PC-9 (cell line): ENCODE measurements at regions not wholly inside any gene's neighbourhood (a gene's known extent, or its start where the extent isn't known, plus 50 kb on each side); places are given as distances from the start of the nearest gene placed in this dataset.

ENCODE experiments used
- EZH2 ChIP-seq: fragments of 200-600 bp; sonication (generic); IDR thresholded peaks from 2 replicates; pipeline ENCODE4 v1.8.0; 2017; ENCODE audit warnings: antibody characterized with exemption, low read depth
- TF ChIP-seq, protein P1 (sequence below): fragments of 200-600 bp; sonication (generic); conservative IDR thresholded peaks from 2 replicates; pipeline ENCODE4 v1.6.1; 2017; ENCODE audit warnings: mixed run types, antibody characterized with exemption, mild to moderate bottlenecking, moderate library complexity

DNA sequence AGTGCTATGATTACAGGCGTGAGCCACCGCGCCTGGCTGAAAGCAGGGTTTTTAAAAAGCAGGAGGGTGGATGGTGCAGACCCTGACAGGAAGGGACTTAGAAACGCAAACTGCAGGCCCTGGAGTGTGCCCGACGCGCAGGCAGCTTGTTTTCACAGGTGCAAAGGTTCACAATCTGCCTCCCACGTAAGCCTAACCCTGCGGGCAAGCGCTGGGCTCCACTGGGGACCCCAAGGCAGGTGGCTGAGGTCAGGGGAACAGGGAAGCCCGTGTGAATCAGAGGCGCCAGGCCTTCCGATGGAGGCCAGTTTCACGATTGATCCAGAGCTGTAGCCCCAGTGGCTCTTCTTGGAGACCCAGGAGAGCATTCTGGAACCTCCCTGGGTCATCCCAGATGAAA, 256.3 kb downstream of the BRD1 start:
- TF ChIP-seq, protein P1, sequence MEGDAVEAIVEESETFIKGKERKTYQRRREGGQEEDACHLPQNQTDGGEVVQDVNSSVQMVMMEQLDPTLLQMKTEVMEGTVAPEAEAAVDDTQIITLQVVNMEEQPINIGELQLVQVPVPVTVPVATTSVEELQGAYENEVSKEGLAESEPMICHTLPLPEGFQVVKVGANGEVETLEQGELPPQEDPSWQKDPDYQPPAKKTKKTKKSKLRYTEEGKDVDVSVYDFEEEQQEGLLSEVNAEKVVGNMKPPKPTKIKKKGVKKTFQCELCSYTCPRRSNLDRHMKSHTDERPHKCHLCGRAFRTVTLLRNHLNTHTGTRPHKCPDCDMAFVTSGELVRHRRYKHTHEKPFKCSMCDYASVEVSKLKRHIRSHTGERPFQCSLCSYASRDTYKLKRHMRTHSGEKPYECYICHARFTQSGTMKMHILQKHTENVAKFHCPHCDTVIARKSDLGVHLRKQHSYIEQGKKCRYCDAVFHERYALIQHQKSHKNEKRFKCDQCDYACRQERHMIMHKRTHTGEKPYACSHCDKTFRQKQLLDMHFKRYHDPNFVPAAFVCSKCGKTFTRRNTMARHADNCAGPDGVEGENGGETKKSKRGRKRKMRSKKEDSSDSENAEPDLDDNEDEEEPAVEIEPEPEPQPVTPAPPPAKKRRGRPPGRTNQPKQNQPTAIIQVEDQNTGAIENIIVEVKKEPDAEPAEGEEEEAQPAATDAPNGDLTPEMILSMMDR = no peak
- TF ChIP-seq EZH2 = no peak
